GM18907 (cell line): ENCODE measurements at regions not wholly inside any gene's neighbourhood (a gene's known extent, or its start where the extent isn't known, plus 50 kb on each side); places are given as distances from the start of the nearest gene placed in this dataset.
A peak's percentile ranks its signal among the peaks of the same experiment; 100 is the strongest.

Experiments
- ATAC-seq: cut with Tn5 transposase; IDR thresholded peaks from one replicate; pipeline ENCODE4 v1.9.1; 2021; ENCODE audit warnings: mild to moderate bottlenecking, moderate library complexity; ENCODE audit not compliant: unreplicated experiment

DNA sequence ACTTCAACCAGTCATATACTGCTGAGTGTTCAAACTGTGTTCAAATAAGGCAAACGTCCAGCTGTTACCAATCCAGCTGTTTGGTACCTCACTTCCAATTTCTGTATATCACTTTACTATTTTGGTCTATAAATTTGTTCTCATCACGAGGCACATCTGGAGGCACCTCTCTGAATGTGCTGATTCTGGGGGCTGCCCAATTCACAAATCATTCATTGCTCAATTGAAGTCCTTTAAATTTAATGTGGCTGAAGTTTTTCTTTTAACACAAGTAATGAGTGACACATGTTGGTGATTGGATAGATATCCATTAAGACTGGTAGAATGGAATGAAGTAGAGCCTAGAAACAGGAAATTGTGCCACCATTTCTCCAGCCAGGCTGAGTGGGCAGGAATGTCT, 617.0 kb upstream of the TMEM132C start:
- no peak for ATAC-seq

DNA sequence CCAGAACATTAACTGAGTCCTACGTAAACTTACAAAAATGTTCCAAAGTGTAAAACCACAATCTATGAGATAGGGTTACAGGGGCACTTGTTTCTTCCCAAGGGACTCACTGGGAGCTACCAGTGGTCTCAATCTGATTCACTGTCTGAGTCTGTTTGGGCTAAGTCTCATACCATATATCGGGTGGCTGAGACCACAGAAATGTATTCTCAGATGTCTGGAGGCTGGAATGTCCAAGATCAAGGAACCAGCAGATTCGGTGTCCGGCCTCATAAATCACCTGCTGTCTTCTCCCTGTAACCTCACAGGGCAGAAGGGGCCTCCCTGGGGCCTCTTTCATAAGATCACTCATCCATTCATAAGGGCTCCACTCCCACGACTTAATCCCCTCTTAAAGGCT, 616.3 kb upstream of the TMEM132C start:
- ATAC-seq, result no peak

DNA sequence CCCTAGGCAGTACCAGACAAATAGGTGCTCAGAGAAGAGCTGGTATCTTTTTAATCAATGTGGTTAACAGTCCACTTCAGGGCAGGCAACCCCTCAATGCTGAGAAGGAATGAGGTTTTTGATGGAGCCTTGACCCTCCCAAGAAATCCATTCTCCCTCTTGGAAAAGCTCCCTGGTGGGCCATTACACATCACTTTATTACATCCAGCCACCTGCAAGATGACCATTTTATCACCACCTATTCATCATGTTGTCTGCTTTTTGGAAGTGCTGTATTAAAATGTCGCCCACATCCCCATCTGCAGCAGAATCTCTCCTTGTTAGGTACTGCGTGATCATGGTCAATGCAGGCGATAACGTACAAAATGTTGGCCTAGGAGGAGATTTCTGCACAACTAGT, 614.7 kb upstream of the TMEM132C start:
- no peak for ATAC-seq

DNA sequence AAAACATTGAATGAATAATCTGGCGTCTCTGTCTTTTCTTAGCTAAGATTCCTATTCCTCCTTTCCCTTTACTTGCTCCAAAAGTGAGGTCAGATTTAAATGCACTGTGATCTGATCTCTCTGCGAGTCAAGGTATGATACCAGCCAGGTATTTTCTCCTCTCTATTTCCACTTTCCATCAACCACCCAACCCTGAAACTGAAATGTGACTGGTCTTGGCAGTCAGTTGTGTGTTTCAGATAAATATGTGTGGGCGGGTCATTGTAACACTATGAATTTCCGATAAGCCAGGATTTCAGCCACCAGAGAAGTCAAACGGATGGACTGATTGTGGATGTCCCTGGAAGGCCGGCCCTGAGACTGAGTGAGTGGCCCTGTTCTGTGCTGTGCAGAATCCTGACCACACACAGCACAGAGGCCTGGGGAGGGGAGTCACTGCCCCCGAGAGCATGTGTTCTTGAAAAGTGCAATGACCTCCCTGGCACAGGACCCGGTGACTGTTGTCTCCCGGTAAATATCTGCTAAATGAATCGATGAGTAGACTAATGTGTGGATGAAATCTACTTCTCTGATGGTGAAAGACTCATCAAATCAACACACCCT, 612.5 kb upstream of the TMEM132C start:
- ATAC-seq, result no peak

DNA sequence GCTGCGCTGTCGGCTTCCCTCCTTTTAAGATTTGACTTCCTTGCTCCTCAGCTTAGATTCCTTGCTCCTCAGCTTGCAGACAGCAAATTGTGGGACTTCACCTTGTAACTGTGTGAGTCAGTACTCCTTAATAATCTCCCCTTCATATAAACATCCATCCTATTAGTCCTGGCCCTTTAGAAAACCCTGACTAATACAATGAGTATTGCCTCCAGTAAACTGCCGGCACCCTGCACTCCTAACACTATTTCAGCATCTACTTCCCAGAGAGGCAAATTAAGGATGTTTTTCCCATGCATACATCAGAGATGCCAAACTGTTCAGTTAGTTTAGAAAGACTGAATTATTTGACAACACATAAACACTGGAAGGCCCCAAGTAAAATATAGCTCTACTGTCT, 611.3 kb upstream of the TMEM132C start:
- no peak for ATAC-seq

DNA sequence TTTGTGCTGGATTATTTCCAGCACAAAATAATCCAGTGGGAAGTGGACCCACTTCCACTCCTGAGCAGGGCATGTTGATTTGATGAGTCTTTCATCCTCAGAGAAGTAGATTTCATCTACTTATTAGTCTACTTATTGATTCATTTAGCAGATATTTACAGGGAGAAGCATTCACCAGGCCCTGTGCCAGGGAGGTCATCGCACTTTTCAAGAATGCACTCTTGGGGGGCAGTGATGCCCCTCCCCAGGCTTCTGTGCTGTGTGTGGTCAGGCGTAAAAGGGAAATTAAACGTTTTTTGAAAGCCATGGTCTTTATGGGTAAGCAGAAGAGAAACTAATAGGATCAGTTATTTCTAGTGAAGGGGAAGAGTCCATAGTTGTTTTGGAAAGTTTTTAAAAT, 610.7 kb upstream of the TMEM132C start:
- no peak for ATAC-seq

DNA sequence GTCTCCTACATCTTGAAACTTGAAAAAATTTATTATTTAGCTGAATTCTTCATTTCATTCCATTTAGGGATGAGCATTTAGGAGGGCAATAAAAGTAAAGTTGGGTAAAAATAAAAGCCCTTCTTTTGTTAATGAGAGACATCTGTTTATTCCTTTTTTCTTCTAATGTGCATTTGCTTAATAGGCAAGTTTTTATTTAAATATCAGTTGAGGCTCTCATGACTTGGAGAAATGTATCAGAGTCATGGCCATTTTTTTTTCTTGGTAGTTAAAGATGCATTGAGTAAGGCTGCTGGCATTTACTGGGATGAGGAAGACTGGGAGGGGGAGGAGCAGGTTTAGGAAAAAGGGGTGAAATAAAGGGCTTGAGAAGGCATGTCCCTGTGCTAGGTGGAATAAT, 609.9 kb upstream of the TMEM132C start:
- ATAC-seq, result no peak

DNA sequence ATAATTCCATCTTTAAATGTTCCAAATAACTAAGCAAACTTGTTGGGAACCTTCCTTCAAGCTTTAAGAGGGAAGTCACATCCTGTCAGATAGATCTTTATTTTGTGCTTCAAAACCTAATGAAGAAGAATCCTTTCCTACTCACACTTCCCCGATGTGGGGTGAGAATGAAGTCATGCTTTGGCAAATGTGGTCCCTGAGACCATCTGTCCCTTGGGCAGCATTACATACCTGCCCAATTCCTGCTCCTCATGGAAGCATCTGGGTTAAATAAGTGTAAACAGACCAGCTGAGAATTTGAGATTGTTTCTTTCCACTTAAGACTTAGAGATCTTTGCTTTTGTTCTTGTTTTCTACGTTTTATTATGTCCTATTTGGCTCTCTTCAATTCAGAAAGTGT, 606.0 kb upstream of the TMEM132C start:
- no peak for ATAC-seq

DNA sequence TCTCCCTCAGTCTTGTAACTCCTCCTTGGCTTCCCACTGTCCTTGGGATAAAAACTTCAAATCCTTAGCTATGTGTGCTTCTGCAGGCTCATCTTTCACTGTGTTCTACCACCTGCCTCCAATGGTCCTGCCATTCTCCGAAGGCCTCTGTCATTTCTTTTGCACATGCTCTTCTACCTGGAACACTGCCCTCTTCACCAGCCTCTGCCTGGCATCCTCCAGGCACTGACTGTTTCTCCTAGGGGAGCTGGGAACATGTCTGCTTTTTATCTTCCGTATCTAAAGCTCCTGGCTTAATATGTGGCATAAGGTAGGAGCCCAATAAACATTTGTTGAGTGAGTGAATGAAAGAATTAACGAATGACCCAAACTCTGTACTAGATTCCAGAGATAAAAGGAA, 603.3 kb upstream of the TMEM132C start:
- ATAC-seq, result no peak

DNA sequence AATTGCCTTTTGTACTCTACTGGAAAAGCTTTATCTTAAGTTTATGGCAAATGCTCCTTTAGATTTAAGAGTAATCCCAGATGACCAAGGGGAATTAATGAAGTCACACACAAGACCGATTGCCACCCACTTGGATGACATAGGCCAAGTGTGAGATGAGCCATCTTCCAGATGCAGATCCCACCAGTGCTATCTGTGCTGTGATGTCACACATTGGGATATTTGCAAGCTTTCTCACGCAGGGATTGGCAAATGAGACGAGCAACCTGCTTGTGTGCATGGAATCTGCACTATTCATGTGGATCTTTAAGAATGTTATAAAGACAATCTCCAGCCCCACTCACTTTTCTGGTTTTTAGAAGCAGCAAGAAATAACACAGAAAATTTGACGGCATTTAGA, 602.1 kb upstream of the TMEM132C start:
- no peak for ATAC-seq

DNA sequence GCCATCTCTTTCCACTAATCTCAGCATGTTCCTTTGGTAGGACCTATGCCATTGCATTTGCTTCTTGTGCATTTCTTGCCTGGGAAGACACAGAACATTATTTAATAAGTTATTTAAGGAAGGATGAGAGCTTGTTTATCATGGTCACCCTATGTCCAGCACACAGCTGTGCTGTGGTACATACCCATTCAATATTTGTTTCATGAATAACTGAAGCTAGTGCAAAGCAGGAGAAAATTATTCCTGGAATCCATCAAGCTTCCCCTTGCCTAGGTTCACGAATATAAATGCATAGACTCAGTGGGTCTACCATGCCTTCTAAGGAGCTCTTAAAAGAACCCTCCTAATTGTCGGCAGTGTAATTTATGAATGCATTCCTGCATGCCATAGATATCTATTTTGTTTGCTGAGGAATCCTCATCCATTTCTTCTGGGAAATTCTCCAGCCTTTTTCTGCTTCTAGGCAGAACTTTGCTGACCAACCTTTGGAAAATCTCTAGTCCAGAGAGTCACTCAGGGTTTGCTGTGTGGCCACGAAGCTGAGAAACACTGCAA, 599.8 kb upstream of the TMEM132C start:
- no peak for ATAC-seq

DNA sequence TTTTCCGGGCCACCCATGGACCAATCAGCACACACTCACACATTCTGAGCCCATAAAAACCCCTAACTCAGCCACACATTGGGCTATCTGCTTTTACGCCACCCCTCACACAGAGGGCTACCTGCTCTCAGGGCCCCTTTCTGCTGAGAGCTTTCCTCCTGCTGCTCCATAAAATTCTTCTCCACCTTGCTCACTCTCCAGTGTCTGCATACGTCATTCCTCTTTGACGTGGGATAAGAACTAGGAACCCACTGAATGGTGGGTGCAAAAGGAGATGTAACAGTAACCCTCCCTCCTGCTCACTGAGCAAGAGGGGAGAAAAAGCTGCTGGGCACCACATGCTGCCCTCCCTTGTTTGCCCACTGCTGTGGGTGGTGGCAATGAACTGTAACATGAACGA, 596.7 kb upstream of the TMEM132C start:
- no peak for ATAC-seq

DNA sequence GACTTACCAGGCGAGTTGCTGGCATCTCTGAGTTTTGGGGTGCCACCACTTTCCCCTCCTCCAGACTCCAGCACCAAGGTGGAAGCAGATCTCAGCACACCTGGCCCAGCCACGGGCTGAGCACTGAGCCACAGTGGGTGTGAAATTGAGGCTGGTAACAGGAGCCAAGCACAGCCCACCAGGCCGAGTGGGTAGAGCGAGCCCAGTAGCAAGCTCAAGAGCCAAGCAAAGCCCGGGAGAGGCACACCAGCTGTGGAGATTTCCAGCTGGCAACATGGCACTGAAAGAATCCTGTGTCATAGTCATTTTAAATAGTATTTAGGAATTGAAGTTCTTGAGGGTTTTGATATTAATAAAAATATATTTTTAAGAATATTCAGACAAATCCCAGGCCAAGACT, 596.2 kb upstream of the TMEM132C start:
- ATAC-seq, result no peak

DNA sequence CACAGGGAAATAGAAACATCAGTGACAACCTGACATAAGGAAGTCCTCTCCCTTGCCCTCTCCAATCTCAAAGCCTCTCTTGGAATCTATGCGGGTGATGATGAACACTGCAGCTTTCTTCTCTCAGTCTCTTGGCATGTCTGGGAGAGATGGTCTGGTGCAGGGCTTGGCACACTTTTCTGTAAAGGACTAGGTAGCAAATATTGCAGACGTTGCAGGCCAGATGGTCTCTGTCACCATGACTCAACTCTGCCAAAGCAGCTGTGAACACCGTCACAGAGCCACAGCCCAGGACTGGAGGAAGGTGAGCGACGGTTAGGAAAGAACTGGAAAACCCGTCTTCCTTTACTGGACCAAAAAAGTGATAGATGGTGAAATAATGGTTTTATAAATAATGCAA, 591.0 kb upstream of the TMEM132C start:
- ATAC-seq, result no peak

DNA sequence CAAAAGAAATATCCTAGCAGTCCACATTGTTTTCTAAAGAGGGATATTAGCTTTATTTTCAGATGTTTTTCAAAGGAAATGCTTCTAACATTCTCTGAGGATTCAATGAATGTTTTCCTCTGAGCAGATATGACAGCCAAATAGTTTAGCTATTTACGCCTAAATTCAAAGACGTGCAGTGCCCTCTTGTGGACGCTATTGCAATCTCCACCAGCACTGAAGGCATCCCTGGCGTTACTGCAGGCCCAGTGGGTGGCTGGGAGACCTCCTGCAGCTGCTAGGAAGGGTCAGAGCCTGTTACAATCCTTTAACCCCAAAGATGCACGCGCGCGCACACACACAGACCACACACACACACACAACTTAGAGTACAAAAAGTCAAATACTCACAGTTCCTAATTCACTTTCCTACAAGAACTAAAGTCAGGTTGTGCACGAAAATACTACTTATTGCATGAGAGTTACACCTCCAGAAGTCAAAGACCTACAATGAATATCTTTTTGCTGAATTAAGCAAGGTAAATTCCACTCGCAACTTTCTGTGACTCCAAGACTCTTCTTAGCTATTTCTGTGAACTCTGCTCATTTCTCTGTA, 589.3 kb upstream of the TMEM132C start:
- ATAC-seq, result peak; percentile 69

DNA sequence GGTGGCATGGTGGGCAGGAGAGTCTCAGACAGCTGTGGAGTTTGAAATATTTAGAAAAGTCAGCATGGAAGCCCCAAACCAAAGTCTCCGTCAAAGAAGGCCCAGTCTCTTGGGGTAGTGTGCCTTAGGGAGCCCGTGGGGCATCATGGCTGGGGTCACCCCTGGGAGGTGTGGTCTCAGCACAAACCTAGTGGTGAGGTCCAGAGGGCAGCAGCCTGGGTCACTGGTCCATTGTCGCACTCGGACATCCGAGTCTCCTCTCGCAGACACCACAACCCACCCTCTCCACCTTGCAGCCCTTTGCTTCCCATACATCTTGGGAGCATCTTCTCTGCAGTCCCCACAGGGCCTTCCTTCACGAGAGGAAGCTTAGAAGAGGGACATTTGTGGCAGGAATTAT, 588.0 kb upstream of the TMEM132C start:
- no peak for ATAC-seq

DNA sequence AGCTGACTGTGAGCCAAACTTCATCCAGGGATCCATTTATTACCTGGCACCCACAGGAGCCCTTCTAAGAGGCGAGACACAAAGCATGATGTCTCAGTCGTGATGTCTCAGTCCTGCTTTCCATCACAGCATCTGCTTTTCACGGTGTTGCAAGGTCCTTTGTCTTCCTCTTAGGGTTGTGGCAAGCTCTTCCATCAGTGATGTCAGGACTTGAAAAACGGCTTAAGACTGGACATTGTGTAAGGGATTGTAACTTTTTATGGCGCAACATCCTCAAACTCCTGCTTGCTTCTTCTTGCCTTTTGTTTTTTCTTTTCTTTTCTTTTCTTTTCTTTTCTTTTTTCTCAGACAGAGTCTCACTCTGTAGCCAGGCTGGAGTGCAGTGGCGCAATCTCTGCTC, 586.5 kb upstream of the TMEM132C start:
- no peak for ATAC-seq

DNA sequence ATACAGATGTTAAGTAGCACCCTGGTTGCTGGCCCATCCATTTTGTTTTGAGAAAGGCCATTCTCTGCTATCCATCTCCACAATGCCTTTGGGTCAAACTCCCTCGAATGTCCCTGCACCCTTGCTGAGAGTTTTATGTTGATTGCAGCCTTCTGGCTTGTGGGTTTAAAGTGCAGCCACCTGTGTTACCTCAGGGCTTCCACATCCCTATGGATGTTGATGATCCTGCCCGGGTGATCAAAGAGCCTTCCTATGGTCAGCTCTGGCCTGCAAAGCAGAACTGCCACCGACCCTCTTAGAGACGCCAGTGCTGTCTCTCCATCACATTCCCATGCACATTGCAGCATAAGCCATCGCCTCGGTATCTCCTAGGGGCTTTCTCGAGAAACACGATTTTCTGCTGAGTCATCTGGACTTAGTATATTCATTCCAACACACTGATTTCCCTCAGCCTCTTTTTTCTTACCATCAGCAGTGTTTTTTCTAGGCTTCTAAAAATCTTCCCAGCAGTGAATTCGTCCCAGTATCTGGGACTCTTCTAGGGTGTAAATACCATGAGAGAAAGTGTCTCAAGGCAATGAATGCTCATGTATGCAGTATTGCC, 585.7 kb upstream of the TMEM132C start:
- no peak for ATAC-seq

DNA sequence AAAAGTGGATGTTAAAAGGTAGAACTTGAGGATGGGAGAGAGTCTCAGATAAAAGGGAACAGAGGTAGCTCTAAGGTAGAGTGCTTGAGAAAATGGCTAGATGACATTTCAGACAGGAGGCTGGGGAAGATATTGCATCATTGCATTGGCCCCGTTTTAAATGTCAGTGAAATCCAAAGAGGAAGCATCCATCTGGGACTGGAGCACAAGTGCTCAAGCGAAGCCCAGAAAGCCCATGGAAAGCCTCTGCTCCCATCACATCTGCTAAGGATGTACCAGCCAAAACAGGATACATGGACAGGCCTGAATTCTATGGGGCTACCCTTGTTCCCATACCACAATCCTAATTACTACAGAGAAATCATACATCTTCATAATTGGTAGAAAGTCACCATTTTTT, 581.5 kb upstream of the TMEM132C start:
- no peak for ATAC-seq

DNA sequence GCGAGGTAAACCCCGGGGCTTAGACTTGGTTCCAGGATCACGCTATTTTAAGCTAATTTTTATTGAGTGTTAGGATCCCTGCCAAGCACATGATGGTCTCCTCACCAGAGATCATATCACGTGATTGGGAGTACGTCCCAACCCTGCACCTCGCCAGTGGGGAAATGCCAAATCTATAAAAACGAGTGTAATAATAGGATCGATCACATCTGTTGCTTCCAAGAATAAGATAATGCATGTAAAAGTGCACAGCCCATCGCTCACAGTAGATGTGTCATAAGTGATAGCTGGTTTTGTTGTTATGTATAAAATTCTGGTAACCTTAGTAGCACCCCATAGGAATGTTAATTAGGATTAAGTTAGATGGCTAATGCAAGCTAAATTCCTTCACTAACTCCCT, 581.0 kb upstream of the TMEM132C start:
- ATAC-seq, result no peak

DNA sequence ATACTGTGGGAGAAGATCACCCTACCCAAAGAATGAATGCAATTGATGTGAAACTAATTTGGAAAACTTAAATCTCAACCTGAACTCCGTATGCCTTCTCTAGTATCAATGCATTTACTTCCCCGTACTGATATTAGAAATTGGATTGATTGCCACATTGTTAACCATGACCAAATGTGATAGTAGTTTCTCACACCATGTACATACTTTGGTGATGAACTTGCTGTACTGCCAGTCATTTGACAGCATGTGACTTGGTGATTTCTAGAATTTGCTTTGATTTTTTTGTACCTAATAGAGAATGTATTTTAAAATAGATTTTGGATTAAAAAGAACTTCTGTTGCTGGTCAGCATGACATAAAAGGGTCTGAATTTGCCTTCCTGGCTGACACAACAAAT, 579.8 kb upstream of the TMEM132C start:
- no peak for ATAC-seq

DNA sequence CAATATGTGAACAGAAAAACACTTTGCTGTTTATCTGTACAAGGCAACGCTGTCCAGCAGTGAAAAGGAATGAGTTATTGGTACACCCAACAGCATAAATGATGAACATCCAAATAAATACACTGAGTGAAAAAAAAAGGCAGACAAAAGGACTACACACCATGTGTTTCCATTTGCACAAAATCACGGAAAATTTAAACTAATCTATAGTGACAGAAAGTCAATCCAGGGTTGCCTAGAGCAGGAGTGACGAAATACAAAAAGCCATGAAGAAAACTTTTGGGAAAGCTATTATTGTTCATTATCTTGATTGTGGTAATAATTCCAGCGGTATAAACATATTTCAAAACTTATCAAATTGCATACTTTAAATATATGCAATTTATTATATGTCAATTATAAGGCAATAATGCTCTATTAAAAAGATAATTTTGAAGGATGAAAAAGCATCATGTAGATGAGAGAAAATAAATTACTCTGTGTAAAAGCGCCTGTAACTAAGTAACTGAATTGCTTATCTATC, 578.0 kb upstream of the TMEM132C start:
- no peak for ATAC-seq
